COLO668 (cell line): ENCODE measurements at regions not wholly inside any gene's neighbourhood (a gene's known extent, or its start where the extent isn't known, plus 50 kb on each side); places are given as distances from the start of the nearest gene placed in this dataset.

Experiments
- DNase-seq: peaks from one replicate; lab custom pipeline; 2025; ENCODE audit not compliant: unreplicated experiment; lab: John Stamatoyannopoulos, UW

GRCh38 chr18:71919211-71919610 lies 624.9 kb downstream of the CBLN2 start:
- DNase-seq: no peak

GRCh38 chr18:71913641-71914040 lies 630.5 kb downstream of the CBLN2 start:
- no peak for DNase-seq

GRCh38 chr18:71902482-71902881 lies 641.7 kb downstream of the CBLN2 start:
- DNase-seq: no peak

- no peak for DNase-seq
Measured at GRCh38 chr18:71899707-71900472, 644.3 kb downstream of the CBLN2 start.

GRCh38 chr18:71899183-71899582 lies 645.0 kb downstream of the CBLN2 start:
- DNase-seq: no peak

GRCh38 chr18:71887509-71887908 lies 656.6 kb downstream of the CBLN2 start:
- no peak for DNase-seq

GRCh38 chr18:71878226-71878625 lies 665.9 kb downstream of the CBLN2 start:
- DNase-seq: peak; percentile 35

GRCh38 chr18:71873695-71874094 lies 670.4 kb downstream of the CBLN2 start:
- DNase-seq: no peak

GRCh38 chr18:71865888-71866287 lies 678.3 kb downstream of the CBLN2 start:
- no peak for DNase-seq

GRCh38 chr18:71850602-71851001 lies 693.5 kb downstream of the CBLN2 start:
- no peak for DNase-seq

GRCh38 chr18:71849407-71849806 lies 694.7 kb downstream of the CBLN2 start:
- DNase-seq: no peak

- DNase-seq: no peak
Measured at GRCh38 chr18:71846716-71847115, 697.4 kb downstream of the CBLN2 start.

- no peak for DNase-seq
Measured at GRCh38 chr18:71844814-71845213, 699.3 kb downstream of the CBLN2 start.

GRCh38 chr18:71842666-71843065 lies 701.5 kb downstream of the CBLN2 start:
- no peak for DNase-seq

GRCh38 chr18:71837547-71837946 lies 706.6 kb downstream of the CBLN2 start:
- no peak for DNase-seq

GRCh38 chr18:71832946-71833617 lies 711.1 kb downstream of the CBLN2 start:
- DNase-seq: no peak

- DNase-seq: no peak
Measured at GRCh38 chr18:71831039-71831438, 713.1 kb downstream of the CBLN2 start.

- DNase-seq: no peak
Measured at GRCh38 chr18:71827301-71827700, 716.8 kb downstream of the CBLN2 start.

GRCh38 chr18:71815305-71815704 lies 728.8 kb downstream of the CBLN2 start:
- no peak for DNase-seq

- DNase-seq: no peak
Measured at GRCh38 chr18:71809711-71810110, 734.4 kb downstream of the CBLN2 start.

GRCh38 chr18:71808616-71809015 lies 735.5 kb downstream of the CBLN2 start:
- no peak for DNase-seq

GRCh38 chr18:71807586-71807985 lies 736.6 kb downstream of the CBLN2 start:
- DNase-seq: no peak
